Trophoblast cell (in vitro differentiated cells and primary cell): ENCODE measurements at regions not wholly inside any gene's neighbourhood (a gene's known extent, or its start where the extent isn't known, plus 50 kb on each side); places are given as distances from the start of the nearest gene placed in this dataset.

Experiments
- DNase-seq, 2 donors: peaks; one replicate each; pipeline ENCODE4 v3.0.0-alpha.2; 2016
- H2AFZ ChIP-seq: 2 replicates; pipeline ENCODE4 v1.6.1; 2013; ENCODE audit warnings: low read length, moderate library complexity, mild to moderate bottlenecking; ENCODE audit not compliant: insufficient read depth, poor library complexity
- H2AK5ac ChIP-seq: 2 replicates; pipeline ENCODE4 v1.6.1; 2013; ENCODE audit warnings: mild to moderate bottlenecking, low read length
- H2BK120ac ChIP-seq: 2 replicates; pipeline ENCODE4 v1.6.1; 2013; ENCODE audit warnings: low read length, mild to moderate bottlenecking, moderate library complexity; ENCODE audit not compliant: insufficient read depth, poor library complexity
- H2BK12ac ChIP-seq: 2 replicates; pipeline ENCODE4 v1.6.1; 2013; ENCODE audit warnings: mild to moderate bottlenecking, low read length, moderate library complexity
- H2BK5ac ChIP-seq: 2 replicates; pipeline ENCODE4 v1.6.1; 2013; ENCODE audit warnings: low read length, low read depth, moderate library complexity, mild to moderate bottlenecking; ENCODE audit not compliant: poor library complexity
- H3K14ac ChIP-seq: 2 replicates; pipeline ENCODE4 v1.6.1; 2013; ENCODE audit warnings: mild to moderate bottlenecking, low read length
- H3K18ac ChIP-seq: 2 replicates; pipeline ENCODE4 v1.6.1; 2013; ENCODE audit warnings: mild to moderate bottlenecking, low read length
- H3K23ac ChIP-seq: 2 replicates; pipeline ENCODE4 v1.6.1; 2013; ENCODE audit warnings: low read length
- H3K27ac ChIP-seq: 2 replicates; pipeline ENCODE4 v1.5.1; 2013; ENCODE audit warnings: low read depth, mild to moderate bottlenecking, inconsistent platforms, low read length, moderate library complexity
- H3K27me3 ChIP-seq: 2 replicates; pipeline ENCODE4 v1.6.1; 2013; ENCODE audit warnings: inconsistent platforms, mild to moderate bottlenecking, low read length, moderate library complexity; ENCODE audit not compliant: insufficient read depth
- H3K36me3 ChIP-seq, 2 experiments: 1 replicate in 1 of 2; 2 replicates in 1 of 2; pipeline ENCODE4 v1.6.1; 2013; ENCODE audit warnings: low read length in 2 of 2, mild to moderate bottlenecking in 2 of 2, moderate library complexity in 1 of 2; ENCODE audit not compliant: insufficient read depth in 2 of 2, control insufficient read depth in 1 of 2
- H3K4ac ChIP-seq: 2 replicates; pipeline ENCODE4 v1.6.1; 2013; ENCODE audit warnings: low read depth, mild to moderate bottlenecking, low read length, moderate library complexity
- H3K4me1 ChIP-seq, 2 experiments: 1 replicate in 1 of 2; 2 replicates in 1 of 2; pipeline ENCODE4 v1.6.1; 2013; ENCODE audit warnings: low read length in 2 of 2, mild to moderate bottlenecking in 2 of 2, moderate library complexity in 1 of 2; ENCODE audit not compliant: insufficient read depth in 2 of 2, control insufficient read depth in 1 of 2
- H3K4me2 ChIP-seq: 2 replicates; pipeline ENCODE4 v1.6.1; 2013; ENCODE audit warnings: inconsistent platforms, mild to moderate bottlenecking, low read length, moderate library complexity
- H3K4me3 ChIP-seq: 2 replicates; pipeline ENCODE4 v1.5.1; 2013; ENCODE audit warnings: mild to moderate bottlenecking, low read depth, low read length, inconsistent platforms
- H3K79me1 ChIP-seq: one replicate; pipeline ENCODE4 v1.6.1; 2013; ENCODE audit warnings: low read length
- H3K79me2 ChIP-seq: 2 replicates; pipeline ENCODE4 v1.6.1; 2013; ENCODE audit warnings: low read length, mild to moderate bottlenecking; ENCODE audit not compliant: control insufficient read depth, insufficient read depth, poor library complexity
- H3K9ac ChIP-seq: 2 replicates; pipeline ENCODE4 v1.6.1; 2013; ENCODE audit warnings: mild to moderate bottlenecking, low read length
- H3K9me3 ChIP-seq: 2 replicates; pipeline ENCODE4 v1.6.1; 2013; ENCODE audit warnings: low read depth, mild to moderate bottlenecking, control low read depth, inconsistent platforms, low read length; ENCODE audit not compliant: insufficient read depth
- H4K12ac ChIP-seq: 2 replicates; pipeline ENCODE4 v1.6.1; 2013; ENCODE audit warnings: low read depth, mild to moderate bottlenecking, low read length, moderate library complexity
- H4K8ac ChIP-seq: 2 replicates; pipeline ENCODE4 v1.6.1; 2013; ENCODE audit warnings: low read depth, mild to moderate bottlenecking, low read length, moderate library complexity
- H4K91ac ChIP-seq: one replicate; pipeline ENCODE4 v1.6.1; 2013; ENCODE audit warnings: low read depth, mild to moderate bottlenecking, low read length, moderate library complexity
- WGBS: extraction: QIAGEN DNeasy Blood & Tissue Kit; methylation state at CpG from one replicate; pipeline ENCODE4 v1.1.7; 2013; ENCODE audit warnings: missing lambda C conversion rate; ENCODE audit not compliant: insufficient read length, insufficient coverage; ENCODE audit errors: extremely low coverage; 5-methylcytosine and 5-hydroxymethylcytosine counted together

- no CpG with 5 or more reads among the region's 1 CpG for WGBS
- H3K14ac ChIP-seq = no peak overlapping the region
- no peak for DNase-seq
Measured at GRCh38 chr7:119438315-119438714, 834.7 kb upstream of the KCND2 start.

DNA sequence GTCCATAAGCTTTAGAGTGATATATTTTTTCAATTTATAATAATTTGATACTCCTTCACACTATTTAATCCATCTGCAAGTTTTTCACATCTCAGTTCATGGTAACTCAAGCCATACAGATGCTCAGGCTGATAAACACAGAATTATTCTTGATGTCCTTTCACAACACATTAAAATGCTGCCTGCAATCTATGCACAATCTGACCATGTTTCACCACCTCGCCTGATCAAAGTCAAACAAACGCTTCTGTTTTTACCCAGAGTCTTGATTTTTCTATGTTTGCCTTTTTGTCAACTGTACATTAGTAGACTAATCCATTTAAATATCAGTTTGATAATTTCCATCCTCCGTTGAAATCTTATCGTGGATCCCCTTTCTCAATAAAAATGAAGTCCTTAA lies 833.8 kb upstream of the KCND2 start:
- H3K79me2 ChIP-seq = no peaks in the 10 kb centered on the region

More at GRCh38 chr7:119438315-119438714, 834.7 kb upstream of the KCND2 start:
- Histone ChIP-seq H3K4me3 (no peak overlapping the region), H3K9me3 (no peaks in the 10 kb centered on the region), H2AFZ (no peak overlapping the region), H3K9ac (no peak overlapping the region), H3K27ac (no peak overlapping the region), H2BK120ac (no peak overlapping the region), H4K8ac (no peak overlapping the region), H3K4ac (no peak overlapping the region), H2AK5ac (no peak overlapping the region), H3K79me1 (no peaks in the 10 kb centered on the region), H3K36me3 (no peaks in the 10 kb centered on the region), H3K18ac (no peak overlapping the region), H4K12ac (no peak overlapping the region), H3K4me1 (no peaks in the 10 kb centered on the region), H3K23ac (no peak overlapping the region), H2BK5ac (no peak overlapping the region), H3K79me2 (no peaks in the 10 kb centered on the region), H3K4me2 (no peak overlapping the region), H2BK12ac (no peak overlapping the region), H3K27me3 (no peaks in the 10 kb centered on the region), H4K91ac (no peak overlapping the region)

GRCh38 chr7:119452401-119452800 lies 820.6 kb upstream of the KCND2 start:
- no peak overlapping the region for H2AK5ac ChIP-seq
- peaks cover 2% of the 10 kb centered on the region for H3K9me3 ChIP-seq
- H3K23ac ChIP-seq = no peak overlapping the region
- H3K27ac ChIP-seq = no peak overlapping the region
- no peak overlapping the region for H2BK5ac ChIP-seq
- no peak overlapping the region for H4K8ac ChIP-seq
- H2BK120ac ChIP-seq = no peak overlapping the region
- no peak overlapping the region for H3K14ac ChIP-seq
- no peak overlapping the region for H3K18ac ChIP-seq
- H4K91ac ChIP-seq = no peak overlapping the region
- no peak overlapping the region for H2BK12ac ChIP-seq
- no peaks in the 10 kb centered on the region for H3K27me3 ChIP-seq
- H2AFZ ChIP-seq = no peak overlapping the region
- WGBS = no CpG with 5 or more reads among the region's 2 CpGs
- H3K4me1 ChIP-seq = no peaks in the 10 kb centered on the region
- H3K79me1 ChIP-seq = no peaks in the 10 kb centered on the region
- H3K79me2 ChIP-seq = no peaks in the 10 kb centered on the region
- no peak for DNase-seq
- no peak overlapping the region for H3K4me3 ChIP-seq
- H3K4ac ChIP-seq = no peak overlapping the region
- H4K12ac ChIP-seq = no peak overlapping the region
- no peak overlapping the region for H3K9ac ChIP-seq
- no peaks in the 10 kb centered on the region for H3K36me3 ChIP-seq
- H3K4me2 ChIP-seq = no peak overlapping the region

More for the DNA sequence above, 833.8 kb upstream of the KCND2 start:
- no peaks in the 10 kb centered on the region for H3K4me1 ChIP-seq
- H3K14ac ChIP-seq = no peak overlapping the region
- no peaks in the 10 kb centered on the region for H3K27me3 ChIP-seq
- no peak overlapping the region for H2BK12ac ChIP-seq
- H2BK5ac ChIP-seq = no peak overlapping the region
- no peak overlapping the region for H3K4me2 ChIP-seq
- H2BK120ac ChIP-seq = no peak overlapping the region
- no peak overlapping the region for H3K27ac ChIP-seq
- DNase-seq = no peak
- H2AFZ ChIP-seq = no peak overlapping the region
- no CpG with 5 or more reads among the region's 4 CpGs for WGBS
- H3K9ac ChIP-seq = no peak overlapping the region
- no peak overlapping the region for H4K91ac ChIP-seq
- no peak overlapping the region for H3K4ac ChIP-seq
- no peak overlapping the region for H2AK5ac ChIP-seq
- H4K8ac ChIP-seq = no peak overlapping the region
- no peak overlapping the region for H3K4me3 ChIP-seq
- no peak overlapping the region for H4K12ac ChIP-seq
- H3K36me3 ChIP-seq = no peaks in the 10 kb centered on the region
- no peaks in the 10 kb centered on the region for H3K79me1 ChIP-seq
- no peaks in the 10 kb centered on the region for H3K9me3 ChIP-seq
- no peak overlapping the region for H3K18ac ChIP-seq
- H3K23ac ChIP-seq = no peak overlapping the region

- no CpG with 5 or more reads among the region's 1 CpG for WGBS
- Histone ChIP-seq H3K4me1 (no peaks in the 10 kb centered on the region), H3K9ac (no peak overlapping the region), H2BK5ac (no peak overlapping the region), H3K9me3 (no peaks in the 10 kb centered on the region), H2BK12ac (no peak overlapping the region), H3K4me3 (no peak overlapping the region), H2AFZ (no peak overlapping the region), H3K23ac (no peak overlapping the region), H3K27me3 (no peaks in the 10 kb centered on the region), H2BK120ac (no peak overlapping the region), H3K14ac (no peak overlapping the region), H3K4ac (no peak overlapping the region), H3K27ac (no peak overlapping the region), H4K12ac (no peak overlapping the region), H4K8ac (no peak overlapping the region), H3K18ac (no peak overlapping the region), H3K36me3 (no peaks in the 10 kb centered on the region), H4K91ac (no peak overlapping the region), H3K79me2 (no peaks in the 10 kb centered on the region), H3K79me1 (no peaks in the 10 kb centered on the region), H3K4me2 (no peak overlapping the region), H2AK5ac (no peak overlapping the region)
- DNase-seq = no peak
Measured at GRCh38 chr7:119465798-119466305, 807.1 kb upstream of the KCND2 start.
